ENCODE measurements at regions not wholly inside any gene's neighbourhood (a gene's known extent, or its start where the extent isn't known, plus 50 kb on each side); places are given as distances from the start of the nearest gene placed in this dataset.

GRCh38 chr12:23029185-23029584 lies 404.2 kb downstream of the ETNK1 start:
- no peak for TF ChIP-seq RAD21 (IDR thresholded peaks at IDR 0.05; ENCODE audit: insufficient read depth, low read depth, low read length)
- TF ChIP-seq FOXM1 (IDR thresholded peaks at IDR 0.05; ENCODE audit: low read depth, low read length), result no peak
- TF ChIP-seq MLLT1 (IDR thresholded peaks at IDR 0.05), result no peak
- TF ChIP-seq ZNF384 (IDR thresholded peaks at IDR 0.05; ENCODE audit: borderline replicate concordance, low read depth, low read length), result no peak
- no peak for TF ChIP-seq PBX3 (IDR thresholded peaks at IDR 0.05; ENCODE audit: insufficient replicate concordance, low read depth, low read length)
- TF ChIP-seq SMAD5 (IDR thresholded peaks at IDR 0.05; ENCODE audit: low read depth), result no peak
- TF ChIP-seq GATAD2B (conservative IDR thresholded peaks at IDR 0.05; ENCODE audit: low read depth), result no peak
- TF ChIP-seq YY1 (IDR thresholded peaks at IDR 0.05; ENCODE audit: low read depth, low read length), result no peak
- no peak for TF ChIP-seq USF2 (IDR thresholded peaks at IDR 0.05; ENCODE audit: borderline replicate concordance, low read depth, low read length)
- no peak for TF ChIP-seq PKNOX1 (IDR thresholded peaks at IDR 0.05)
- TF ChIP-seq JUND (IDR thresholded peaks at IDR 0.05; ENCODE audit: low read depth, low read length), result no peak
- DNase-seq (ENCODE audit: low read depth, low spot score), result no peak
- Histone ChIP-seq H3K9me3 (replicated peaks; ENCODE audit: control insufficient read depth, insufficient read depth, low read length) (no peaks in the 10 kb centered on the region), H3K9ac (ENCODE audit: control insufficient read depth, insufficient read depth, low read length) (no peak overlapping the region), H3K79me2 (ENCODE audit: control insufficient read depth, insufficient read depth, low read length) (no peaks in the 10 kb centered on the region), H3K27ac (ENCODE audit: control insufficient read depth, insufficient read depth) (no peak overlapping the region), H3K4me1 (ENCODE audit: control insufficient read depth, insufficient read depth, low read length) (no peaks in the 10 kb centered on the region; the same call in 1 of the 2 replicates), H3K4me3 (no peak overlapping the region), H4K20me1 (ENCODE audit: control insufficient read depth, insufficient read depth) (no peaks in the 10 kb centered on the region), H2AFZ (ENCODE audit: control insufficient read depth, low read depth, low read length) (no peak overlapping the region), H3K36me3 (ENCODE audit: control insufficient read depth in 2 of 2, insufficient read depth in 2 of 2, low read length in 1 of 2) (no peaks in the 10 kb centered on the region), H3K27me3 (replicated peaks in 1 of 2; ENCODE audit: control insufficient read depth in 2 of 2, insufficient read depth in 2 of 2, low read length in 1 of 2) (no peaks in the 10 kb centered on the region), H3K4me2 (ENCODE audit: control insufficient read depth, insufficient read depth) (no peak overlapping the region)
- in situ Hi-C loops (cut with MboI) (no loop called here), intact Hi-C loops (cut with micrococcal nuclease; ENCODE audit: unreplicated experiment) (no loop called here)
- no TSS peak for BruUV-seq (replicated peaks)
- no peak for FAIRE-seq
- ATAC-seq, result no peak
- POLR2A ChIA-PET, result no interaction called here
- SMC1A ChIA-PET (ENCODE audit: uncharacterized antibody, unreplicated experiment), result no interaction called here
- CTCF ChIA-PET, result no interaction called here
- WGBS (ENCODE audit: insufficient coverage, insufficient replicate concordance, low lambda C conversion rate, missing lambda C conversion rate), result 31% methylated on average over 3 of the region's 3 CpGs
- RAD21 ChIA-PET (ENCODE audit: unreplicated experiment), result no interaction called here
